Osteoblast (primary cell): ENCODE measurements at regions not wholly inside any gene's neighbourhood (a gene's known extent, or its start where the extent isn't known, plus 50 kb on each side); places are given as distances from the start of the nearest gene placed in this dataset.

Experiments
- DNase-seq: peaks from one replicate; pipeline ENCODE4 v3.0.0; 2011; ENCODE audit warnings: low spot score, mixed read lengths; ENCODE audit not compliant: insufficient read length; ENCODE audit errors: missing footprints
- H2AFZ ChIP-seq: 2 replicates; pipeline ENCODE4 v1.6.0; 2011; ENCODE audit warnings: mild to moderate bottlenecking, low read length
- H3K27ac ChIP-seq: 2 replicates; pipeline ENCODE4 v1.5.1; 2011; ENCODE audit warnings: mild to moderate bottlenecking, low read depth, low read length, moderate library complexity
- H3K27me3 ChIP-seq: 2 replicates; pipeline ENCODE4 v1.6.0; 2012; ENCODE audit warnings: mild to moderate bottlenecking, control low read depth, inconsistent platforms, low read length, moderate library complexity; ENCODE audit not compliant: insufficient read depth
- H3K36me3 ChIP-seq: 2 replicates; pipeline ENCODE4 v1.5.1; 2011; ENCODE audit warnings: mild to moderate bottlenecking, low read length, control low read depth, moderate library complexity; ENCODE audit not compliant: insufficient read depth
- H3K4me1 ChIP-seq: 2 replicates; pipeline ENCODE4 v1.5.1; 2011; ENCODE audit warnings: mild to moderate bottlenecking, low read length, control low read depth, moderate library complexity; ENCODE audit not compliant: insufficient read depth
- H3K4me2 ChIP-seq: 2 replicates; pipeline ENCODE4 v1.6.0; 2011; ENCODE audit warnings: mild to moderate bottlenecking, low read length; ENCODE audit not compliant: insufficient read depth
- H3K4me3 ChIP-seq: fragments of 200-600 bp; sonication (generic); 3 replicates; pipeline ENCODE4 v1.5.1; 2012; ENCODE audit warnings: mild to moderate bottlenecking, low read length, inconsistent platforms; ENCODE audit not compliant: insufficient read depth
- H3K79me2 ChIP-seq: 2 replicates; pipeline ENCODE4 v1.6.0; 2012; ENCODE audit warnings: mild to moderate bottlenecking, low read length, control low read depth, inconsistent platforms; ENCODE audit not compliant: insufficient read depth
- H3K9me3 ChIP-seq: 2 replicates; pipeline ENCODE4 v1.5.1; 2011; ENCODE audit warnings: low read depth, low read length, control low read depth
- H4K20me1 ChIP-seq: 2 replicates; pipeline ENCODE4 v1.6.0; 2012; ENCODE audit warnings: mild to moderate bottlenecking, low read length, control low read depth; ENCODE audit not compliant: insufficient read depth
- TF ChIP-seq, protein P1 (sequence below): IDR thresholded peaks from 2 replicates; pipeline ENCODE4 v1.5.1; 2011; ENCODE audit warnings: mild to moderate bottlenecking, low read depth, low read length, moderate library complexity; ENCODE audit errors: extremely low read depth

DNA sequence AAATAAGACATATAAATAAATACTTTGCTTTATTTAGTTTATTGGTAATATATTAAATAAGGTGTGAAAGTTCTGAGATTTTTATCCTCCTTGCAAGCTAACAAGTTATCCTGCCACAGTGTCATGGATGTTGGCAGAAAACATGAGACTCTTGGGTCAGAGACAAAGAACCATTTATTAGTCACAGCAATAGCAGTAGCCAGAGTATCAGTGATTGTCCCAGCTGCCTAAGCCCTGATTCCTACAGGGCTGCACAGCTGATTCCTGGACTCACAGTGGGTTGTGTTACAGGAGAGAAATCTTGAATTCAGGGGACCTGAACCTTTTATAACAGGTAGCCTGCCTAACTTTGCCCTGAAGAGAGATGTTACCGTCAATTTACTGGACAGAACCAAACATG, 304.5 kb upstream of the ZNF608 start:
- DNase-seq = no peak
- no peak overlapping the region for H2AFZ ChIP-seq
- TF ChIP-seq, protein P1, sequence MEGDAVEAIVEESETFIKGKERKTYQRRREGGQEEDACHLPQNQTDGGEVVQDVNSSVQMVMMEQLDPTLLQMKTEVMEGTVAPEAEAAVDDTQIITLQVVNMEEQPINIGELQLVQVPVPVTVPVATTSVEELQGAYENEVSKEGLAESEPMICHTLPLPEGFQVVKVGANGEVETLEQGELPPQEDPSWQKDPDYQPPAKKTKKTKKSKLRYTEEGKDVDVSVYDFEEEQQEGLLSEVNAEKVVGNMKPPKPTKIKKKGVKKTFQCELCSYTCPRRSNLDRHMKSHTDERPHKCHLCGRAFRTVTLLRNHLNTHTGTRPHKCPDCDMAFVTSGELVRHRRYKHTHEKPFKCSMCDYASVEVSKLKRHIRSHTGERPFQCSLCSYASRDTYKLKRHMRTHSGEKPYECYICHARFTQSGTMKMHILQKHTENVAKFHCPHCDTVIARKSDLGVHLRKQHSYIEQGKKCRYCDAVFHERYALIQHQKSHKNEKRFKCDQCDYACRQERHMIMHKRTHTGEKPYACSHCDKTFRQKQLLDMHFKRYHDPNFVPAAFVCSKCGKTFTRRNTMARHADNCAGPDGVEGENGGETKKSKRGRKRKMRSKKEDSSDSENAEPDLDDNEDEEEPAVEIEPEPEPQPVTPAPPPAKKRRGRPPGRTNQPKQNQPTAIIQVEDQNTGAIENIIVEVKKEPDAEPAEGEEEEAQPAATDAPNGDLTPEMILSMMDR = no peak
- H4K20me1 ChIP-seq = no peaks in the 10 kb centered on the region
- H3K4me1 ChIP-seq = peaks cover 12% of the 10 kb centered on the region
- no peak overlapping the region for H3K4me2 ChIP-seq
- H3K27ac ChIP-seq = no peak overlapping the region
- H3K79me2 ChIP-seq = no peaks in the 10 kb centered on the region
- H3K27me3 ChIP-seq = no peaks in the 10 kb centered on the region
- H3K9me3 ChIP-seq = no peaks in the 10 kb centered on the region
- no peak overlapping the region for H3K4me3 ChIP-seq
- no peaks in the 10 kb centered on the region for H3K36me3 ChIP-seq

GRCh38 chr5:125052584-125052983, 306.1 kb upstream of the ZNF608 start:
- H3K36me3 ChIP-seq = no peaks in the 10 kb centered on the region
- H3K27ac ChIP-seq = no peak overlapping the region
- no peak for DNase-seq
- H3K4me3 ChIP-seq = no peak overlapping the region
- no peaks in the 10 kb centered on the region for H3K79me2 ChIP-seq
- TF ChIP-seq, protein P1 = no peak
- no peaks in the 10 kb centered on the region for H4K20me1 ChIP-seq
- H3K27me3 ChIP-seq = no peaks in the 10 kb centered on the region
- no peak overlapping the region for H2AFZ ChIP-seq
- no peak overlapping the region for H3K4me2 ChIP-seq
- H3K9me3 ChIP-seq = no peaks in the 10 kb centered on the region
- peaks cover 23% of the 10 kb centered on the region for H3K4me1 ChIP-seq

DNA sequence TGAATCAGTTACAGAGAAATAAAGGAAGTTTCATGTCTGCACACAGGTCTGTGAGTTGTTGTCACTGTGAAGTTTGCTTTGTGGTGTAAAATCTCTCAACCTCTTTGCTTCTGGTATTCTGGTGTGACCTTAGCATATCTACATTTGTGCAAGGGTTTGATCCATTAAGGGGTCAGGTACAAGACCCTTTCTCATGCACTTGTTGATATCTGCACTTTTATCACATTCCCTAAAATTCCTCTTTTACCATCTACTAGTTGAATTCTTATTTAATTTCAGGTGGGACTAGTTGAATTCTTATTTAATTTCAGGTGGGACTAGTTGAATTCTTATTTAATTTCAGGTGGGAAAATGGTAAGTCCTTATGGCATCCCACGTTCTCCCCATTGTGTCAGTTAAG, 306.7 kb upstream of the ZNF608 start:
- TF ChIP-seq, protein P1 = no peak
- Histone ChIP-seq H3K4me1 (peaks cover 29% of the 10 kb centered on the region), H3K79me2 (no peaks in the 10 kb centered on the region), H3K4me3 (no peak overlapping the region), H3K36me3 (no peaks in the 10 kb centered on the region), H3K9me3 (no peaks in the 10 kb centered on the region), H3K27ac (no peak overlapping the region), H2AFZ (no peak overlapping the region), H4K20me1 (no peaks in the 10 kb centered on the region), H3K27me3 (no peaks in the 10 kb centered on the region), H3K4me2 (no peak overlapping the region)
- no peak for DNase-seq

DNA sequence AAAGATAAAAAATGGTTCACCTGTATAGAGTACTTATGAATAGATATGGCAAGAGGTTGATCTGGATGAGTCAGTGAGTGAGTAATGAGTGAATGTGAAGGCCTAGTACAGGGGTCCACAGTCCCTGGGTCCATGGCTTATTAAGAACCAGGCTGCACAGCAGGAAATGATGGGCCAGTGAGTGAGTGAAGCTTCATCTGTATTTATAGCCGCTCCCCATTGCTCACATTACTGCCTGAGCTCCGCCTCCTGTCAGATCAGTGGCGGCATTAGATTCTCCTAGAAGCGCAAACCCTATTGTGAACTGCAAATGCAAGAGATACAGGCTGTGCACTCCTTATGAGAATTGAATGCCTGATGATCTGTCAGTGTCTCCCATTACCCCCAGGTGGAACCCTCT, 307.7 kb upstream of the ZNF608 start:
- no peak overlapping the region for H3K4me2 ChIP-seq
- no peaks in the 10 kb centered on the region for H3K79me2 ChIP-seq
- no peaks in the 10 kb centered on the region for H3K36me3 ChIP-seq
- TF ChIP-seq, protein P1 = no peak
- no peak overlapping the region for H3K27ac ChIP-seq
- H3K9me3 ChIP-seq = no peaks in the 10 kb centered on the region
- no peak overlapping the region for H2AFZ ChIP-seq
- no peak for DNase-seq
- peaks cover 38% of the 10 kb centered on the region for H3K4me1 ChIP-seq
- no peaks in the 10 kb centered on the region for H3K27me3 ChIP-seq
- no peak overlapping the region for H3K4me3 ChIP-seq
- H4K20me1 ChIP-seq = no peaks in the 10 kb centered on the region
